HG02642 (cell line): ENCODE measurements at regions not wholly inside any gene's neighbourhood (a gene's known extent, or its start where the extent isn't known, plus 50 kb on each side); places are given as distances from the start of the nearest gene placed in this dataset.
"Not testable (repeated sequence)": the region's sequence is repeated elsewhere in the genome, so short reads cannot be mapped to it uniquely, and the experiment has no call there.

Experiments used
- ATAC-seq: cut with Tn5 transposase; IDR thresholded peaks from one replicate; pipeline ENCODE4 v1.9.1; 2021; ENCODE audit warnings: mild to moderate bottlenecking; ENCODE audit not compliant: unreplicated experiment, poor library complexity

DNA sequence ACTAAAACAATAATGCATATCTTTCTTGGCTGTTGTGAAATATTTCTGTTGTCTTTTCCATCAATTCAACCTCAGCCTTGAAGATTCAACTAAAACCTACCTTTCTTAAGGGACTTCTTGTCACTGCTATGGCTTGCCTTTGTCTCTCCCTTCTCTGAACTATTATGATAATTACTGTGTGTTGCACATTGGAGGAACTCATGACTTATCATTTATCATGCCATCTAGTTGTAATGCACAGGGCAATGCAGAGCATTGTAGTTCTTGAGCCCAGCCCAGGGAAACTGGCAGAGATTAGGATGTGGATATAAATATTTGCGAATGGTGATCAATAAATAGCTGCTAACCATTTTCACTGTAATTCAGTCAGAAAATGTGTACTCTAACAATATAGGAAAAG lies 427.1 kb upstream of the FRG2C start:
- no peak for ATAC-seq

DNA sequence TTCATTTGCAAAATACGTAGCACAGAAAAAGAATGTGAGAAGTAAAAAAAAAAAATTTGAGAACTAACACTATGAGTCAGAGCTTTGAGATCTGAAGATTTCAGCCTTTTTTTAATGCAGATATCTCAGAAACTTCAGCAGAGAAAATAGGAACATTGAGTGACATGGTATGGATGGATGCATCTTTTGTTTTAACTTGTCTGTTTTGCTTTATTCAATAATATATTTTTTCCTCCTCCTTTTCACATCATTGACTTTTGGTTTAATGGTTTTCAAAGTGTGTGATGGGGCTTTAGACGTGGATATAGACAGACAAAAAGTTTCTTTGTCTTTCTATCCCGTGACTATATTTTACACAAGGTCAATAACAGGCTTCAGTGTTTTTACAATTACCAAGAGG lies 426.7 kb upstream of the FRG2C start:
- ATAC-seq: no peak

DNA sequence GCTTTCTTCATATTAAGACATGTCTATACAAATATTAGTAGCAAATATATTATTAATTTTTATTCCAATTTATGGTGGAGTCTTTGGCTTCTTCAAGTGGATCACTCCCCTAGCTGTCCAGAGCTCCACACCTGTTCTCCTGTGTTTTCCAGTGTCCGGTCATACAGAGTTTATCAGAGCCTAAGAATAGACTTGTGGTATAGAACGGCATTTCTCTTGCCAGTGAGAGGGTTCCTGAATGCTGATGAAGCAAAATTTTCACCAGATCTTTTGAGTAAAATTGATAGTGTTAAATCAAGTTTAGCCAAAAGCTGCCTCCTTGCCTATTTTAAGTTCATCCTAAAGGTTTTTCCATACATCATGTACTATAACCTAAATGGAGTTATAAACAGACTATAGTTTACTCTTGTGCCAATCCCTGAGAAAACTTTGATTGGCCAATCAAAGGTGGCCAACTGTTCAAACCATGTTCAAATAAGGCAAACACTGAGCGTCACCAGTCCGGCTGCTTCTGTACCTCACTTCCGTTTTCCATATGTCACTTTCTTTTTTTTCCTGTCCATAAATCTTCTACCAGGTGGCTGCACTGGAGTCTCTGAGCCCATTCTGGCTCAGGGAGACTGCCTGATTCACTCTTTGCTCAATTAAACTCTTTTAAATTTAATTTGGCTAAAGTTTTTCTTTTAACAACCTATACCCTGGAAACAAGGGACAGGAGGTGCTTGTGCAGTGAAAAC lies 422.7 kb upstream of the FRG2C start:
- ATAC-seq: not testable (repeated sequence)

DNA sequence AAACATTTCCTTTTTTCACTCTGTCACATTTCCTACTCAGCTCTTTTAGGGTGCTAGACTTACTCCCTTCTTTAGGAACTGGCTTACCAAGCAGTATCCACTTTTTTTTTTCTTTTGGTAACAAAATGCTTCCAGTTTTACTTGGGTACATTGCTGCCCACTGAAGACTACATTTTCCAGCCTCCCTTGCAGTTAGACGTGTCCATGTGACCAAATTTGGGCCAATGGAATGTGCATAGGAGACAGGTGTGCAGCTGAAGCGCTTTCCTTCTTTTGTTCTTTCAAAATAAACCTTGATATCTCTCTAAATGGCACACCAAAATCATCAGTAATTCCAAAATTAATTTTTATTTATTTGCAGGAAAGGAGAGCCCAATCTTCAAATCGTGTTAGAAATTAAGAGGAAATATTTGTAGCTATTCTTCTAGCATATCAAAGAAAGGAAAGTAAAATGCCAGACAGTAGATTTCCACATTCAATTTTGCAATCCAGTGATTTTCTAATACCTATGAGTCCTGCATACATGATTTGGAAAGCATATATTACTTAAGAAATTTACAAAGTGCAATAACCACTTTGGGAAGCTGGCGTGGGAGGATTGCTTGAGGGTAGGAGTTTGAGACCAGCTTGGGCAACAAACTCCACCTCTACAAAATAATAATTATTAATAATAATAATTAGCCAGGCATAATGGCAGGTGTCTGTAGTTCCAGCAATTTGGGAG lies 422.0 kb upstream of the FRG2C start:
- no peak for ATAC-seq

DNA sequence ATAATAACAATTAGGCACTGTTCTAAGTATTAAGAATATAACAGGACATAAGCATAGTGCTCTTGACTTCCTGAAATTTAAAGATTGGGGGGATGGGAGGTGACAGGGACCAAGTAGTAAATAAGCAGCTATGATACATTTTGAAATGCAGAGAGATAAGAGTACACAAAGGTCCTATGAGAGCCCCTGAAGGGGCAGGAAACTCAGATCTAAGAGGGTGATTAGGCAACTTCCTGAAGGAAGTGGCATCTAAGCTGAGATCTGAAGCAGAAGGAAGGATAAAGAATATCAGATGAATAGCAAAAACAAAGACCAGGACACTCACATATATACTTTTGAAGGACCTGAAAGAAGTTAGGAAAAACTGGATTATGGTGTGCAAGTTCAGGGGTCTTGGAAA lies 415.2 kb upstream of the FRG2C start:
- no peak for ATAC-seq

DNA sequence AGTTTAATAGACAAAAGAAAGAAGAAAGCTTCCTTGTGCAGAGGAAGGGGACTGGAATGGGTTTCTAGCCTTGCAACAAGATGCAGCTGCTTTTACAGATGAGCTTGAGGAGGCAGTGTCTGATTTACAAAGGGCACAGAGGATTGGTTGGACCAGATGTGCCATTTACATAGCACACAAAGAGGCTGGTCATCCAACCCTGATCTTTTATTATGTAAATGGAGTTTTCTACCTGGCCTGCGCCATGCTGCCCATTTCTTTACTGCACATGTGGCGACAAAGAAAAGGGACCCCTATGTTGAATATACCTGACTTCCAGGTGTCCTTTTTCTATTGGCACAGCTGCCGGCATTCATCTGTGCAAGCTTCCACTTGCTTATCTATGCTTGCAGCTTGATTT lies 409.4 kb upstream of the FRG2C start:
- ATAC-seq: no peak

DNA sequence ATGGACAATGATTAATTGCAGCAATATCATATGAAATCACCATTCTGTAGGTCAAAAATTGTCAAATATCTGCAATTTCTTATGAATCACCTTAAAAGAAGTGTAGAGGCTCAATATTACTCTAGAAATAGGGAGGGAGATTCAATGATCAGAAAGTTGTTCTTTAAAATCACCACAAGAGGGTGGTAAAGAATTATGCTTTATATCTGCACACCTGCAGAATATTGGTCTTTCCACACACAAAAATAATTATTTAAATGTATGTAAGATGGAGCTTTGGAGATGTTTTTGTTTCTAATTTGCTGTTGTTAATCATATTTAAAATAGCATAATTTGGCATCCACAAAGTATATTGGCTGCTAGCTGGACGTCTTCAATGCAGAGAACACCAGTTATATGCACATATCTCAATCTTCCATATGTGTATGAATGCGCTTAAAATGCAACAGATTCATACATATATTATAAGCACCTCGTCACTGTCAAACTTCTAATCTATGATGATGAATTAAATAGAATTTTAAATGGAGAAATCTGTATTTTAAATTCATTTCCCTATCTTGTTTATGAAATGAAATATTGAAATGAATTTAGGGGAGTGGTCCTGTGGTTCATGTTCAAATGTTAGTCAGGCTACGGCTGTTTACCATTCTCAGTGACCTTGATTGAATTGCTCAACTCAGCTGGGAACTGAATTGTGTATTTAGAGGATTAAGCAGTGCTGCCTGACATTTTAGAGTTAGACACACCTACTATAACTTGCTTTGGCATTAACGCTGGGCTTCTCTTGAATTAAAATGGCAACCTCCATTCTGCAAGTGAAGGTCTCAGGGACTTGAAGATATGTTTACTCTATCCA lies 405.1 kb upstream of the FRG2C start:
- not testable (repeated sequence) for ATAC-seq

DNA sequence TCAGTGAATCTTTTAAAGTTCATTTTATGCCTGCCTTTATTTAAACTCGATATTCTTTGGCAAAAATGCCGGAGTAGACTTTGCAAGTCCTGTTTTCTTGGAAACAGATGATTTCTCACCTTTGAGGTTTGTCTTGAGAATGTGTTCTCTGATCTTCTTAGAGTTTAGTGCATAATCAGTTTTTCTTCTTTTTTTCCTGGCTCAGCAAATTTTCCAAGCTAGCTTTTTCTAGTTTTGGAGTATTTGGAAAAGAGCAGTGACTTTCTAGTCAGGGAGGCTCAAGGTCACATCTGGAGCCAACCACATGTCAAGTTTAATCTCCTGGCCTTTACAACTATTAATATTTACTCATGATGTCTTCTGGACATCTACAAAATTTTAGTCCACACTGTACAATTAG lies 403.2 kb upstream of the FRG2C start:
- not testable (repeated sequence) for ATAC-seq

DNA sequence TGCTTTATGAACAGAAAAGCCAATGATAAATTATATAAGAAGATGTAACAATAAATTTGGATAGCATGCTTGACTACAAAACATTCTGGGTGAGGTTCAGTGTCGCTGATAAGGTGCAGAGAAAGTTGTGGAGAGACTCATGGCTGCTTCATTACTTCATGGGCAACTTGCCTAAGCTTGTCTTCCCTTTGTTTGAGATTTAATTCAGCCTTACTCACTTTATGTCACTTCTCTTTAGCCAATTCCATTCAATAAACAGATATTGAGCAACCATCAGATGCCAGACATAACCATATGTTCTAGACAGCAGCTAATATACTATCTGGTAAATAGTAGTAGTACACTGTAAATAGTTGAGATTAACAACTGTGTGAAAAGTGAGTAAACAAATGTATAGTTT lies 401.5 kb upstream of the FRG2C start:
- no peak for ATAC-seq

DNA sequence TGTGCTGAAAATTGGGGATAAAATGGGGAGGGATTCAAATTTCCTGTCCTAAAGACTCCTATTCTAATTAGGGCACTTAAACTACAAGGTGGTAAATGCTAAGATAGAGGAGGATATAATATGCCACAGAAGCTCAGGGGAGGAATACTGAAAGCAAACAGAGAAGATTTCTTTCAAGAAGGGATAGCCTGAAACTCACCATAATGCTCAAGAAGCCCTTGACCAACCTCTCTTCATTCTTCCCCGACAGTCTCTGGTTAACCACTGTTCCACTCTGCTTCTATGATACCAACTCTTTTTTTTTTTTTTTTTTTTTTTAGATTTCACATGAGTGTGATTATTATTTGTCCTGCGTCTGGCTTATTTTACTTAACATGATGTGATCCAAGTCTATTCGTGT lies 398.2 kb upstream of the FRG2C start:
- no peak for ATAC-seq

DNA sequence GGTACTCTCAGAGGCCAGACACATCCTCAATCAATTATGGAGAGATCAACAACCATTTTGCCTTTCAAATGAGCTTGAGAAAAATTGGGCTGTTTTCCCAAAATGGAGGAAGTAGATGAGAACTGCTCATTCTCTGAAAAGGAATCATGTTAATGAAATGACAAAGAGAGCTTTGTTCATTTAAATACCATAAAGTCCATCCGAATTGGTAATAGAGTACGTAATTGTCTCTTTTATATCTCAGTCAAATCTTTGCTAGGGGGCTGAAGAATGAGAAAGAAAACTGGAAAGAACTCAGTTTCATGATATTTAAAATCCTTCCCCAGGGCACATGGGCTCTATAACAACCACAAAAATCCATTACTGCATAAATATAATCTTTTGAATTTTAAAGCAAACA lies 395.6 kb upstream of the FRG2C start:
- not testable (repeated sequence) for ATAC-seq

DNA sequence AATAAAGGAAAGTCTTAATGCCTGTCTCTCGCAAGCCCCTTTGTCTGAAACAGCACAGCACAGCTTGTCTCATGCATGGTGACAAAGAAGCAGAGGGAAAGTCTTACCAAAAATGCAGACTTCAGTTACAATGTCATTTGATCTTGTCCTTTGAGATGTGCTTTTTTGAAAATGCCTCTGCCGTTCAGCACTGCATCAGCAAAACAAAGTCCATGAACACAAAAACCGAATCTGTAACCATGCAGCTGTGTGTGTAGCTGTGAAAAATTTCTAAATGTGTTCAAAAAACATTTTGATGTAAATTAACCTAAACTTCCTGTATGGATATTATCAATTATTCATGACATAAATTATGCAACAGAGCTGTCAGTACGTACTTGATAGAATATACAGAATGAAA lies 391.9 kb upstream of the FRG2C start:
- not testable (repeated sequence) for ATAC-seq

DNA sequence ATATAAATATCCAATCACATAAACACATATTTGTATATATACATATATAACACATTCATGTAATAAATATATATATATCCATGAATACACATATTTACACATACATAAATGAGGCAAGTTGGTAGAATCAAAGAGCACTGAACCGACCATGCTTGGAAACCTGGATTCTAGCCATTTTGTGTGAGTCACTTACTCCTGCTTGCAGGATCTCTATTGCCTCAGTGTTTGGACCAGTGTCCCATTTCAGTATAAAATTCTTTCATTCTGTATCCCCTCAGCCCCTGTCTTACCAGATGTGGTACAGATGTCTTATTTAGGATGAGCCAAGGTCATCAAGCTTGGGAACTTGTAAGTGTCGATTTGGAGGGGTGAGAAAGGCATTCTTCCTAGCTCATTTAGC lies 391.4 kb upstream of the FRG2C start:
- ATAC-seq: no peak

DNA sequence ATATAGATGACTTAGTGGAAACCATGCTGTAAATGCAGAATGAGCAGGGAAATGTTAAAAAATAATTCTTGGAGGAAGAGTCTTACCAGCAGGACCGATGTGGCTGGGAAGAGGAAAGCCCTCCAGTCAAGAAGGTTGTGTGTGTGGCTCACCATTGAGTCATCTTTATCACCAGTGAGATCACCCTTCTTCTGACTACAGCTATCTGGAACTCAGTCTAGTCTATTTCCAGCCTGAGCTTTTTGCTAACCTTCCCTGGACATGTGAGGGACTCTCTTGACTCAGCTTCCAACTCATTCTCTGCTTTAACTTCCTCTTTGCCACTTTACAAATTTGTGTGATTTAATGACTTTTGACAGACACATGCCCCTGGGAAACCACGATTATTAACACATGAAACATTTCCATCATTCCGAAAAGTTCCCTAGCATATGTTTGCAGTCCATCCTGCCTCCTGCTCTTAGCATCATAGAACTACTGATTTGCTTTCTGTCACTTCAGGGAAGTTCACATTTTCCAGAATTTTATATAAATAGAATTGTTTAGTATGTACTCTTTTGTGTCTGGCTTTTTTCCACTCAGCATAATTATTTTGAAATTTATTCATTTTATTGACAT lies 378.5 kb upstream of the FRG2C start:
- ATAC-seq: not testable (repeated sequence)

DNA sequence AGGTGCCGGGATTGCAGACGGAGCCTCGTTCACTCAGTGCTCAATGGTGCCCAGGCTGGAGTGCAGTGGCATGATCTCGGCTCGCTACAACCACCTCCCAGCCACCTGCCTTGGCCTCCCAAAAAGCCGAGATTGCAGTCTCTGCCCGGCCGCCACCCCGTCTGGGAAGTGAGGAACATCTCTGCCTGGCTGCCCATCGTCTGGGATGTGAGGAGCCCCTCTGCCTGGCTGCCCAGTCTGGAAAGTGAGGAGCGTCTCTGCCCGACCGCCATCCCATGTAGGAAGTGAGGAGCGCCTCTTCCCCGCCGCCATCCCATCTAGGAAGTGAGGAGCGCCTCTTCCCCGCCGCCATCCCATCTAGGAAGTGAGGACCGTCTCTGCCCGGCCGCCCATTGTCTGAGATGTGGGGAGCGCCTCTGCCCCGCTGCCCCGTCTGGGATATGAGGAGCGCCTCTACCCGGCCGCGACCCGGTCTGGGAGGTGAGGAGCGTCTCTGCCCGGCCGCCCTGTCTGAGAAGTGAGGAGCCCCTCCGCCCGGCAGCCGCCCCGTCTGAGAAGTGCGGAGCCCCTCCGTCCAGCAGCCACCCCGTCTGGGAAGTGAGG lies 375.1 kb upstream of the FRG2C start:
- not testable (repeated sequence) for ATAC-seq

DNA sequence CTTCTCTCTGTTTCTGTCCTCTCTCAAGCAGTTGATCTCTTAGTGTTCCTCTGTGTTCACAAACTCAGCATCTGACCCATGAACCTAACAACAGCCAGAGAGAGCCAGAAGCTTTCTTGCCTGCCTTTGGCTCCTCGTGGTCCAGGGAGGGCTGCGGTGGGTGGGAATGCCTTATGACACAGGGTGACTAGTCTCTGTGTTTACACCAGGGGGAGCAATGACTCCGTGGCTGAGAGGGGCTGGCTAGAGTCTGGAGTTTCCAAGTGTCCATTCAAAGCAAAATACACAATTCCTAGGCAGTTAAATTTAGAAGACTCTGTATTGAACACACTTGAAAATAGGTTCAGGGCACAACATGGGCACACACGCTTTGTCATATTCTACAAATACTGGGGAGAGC lies 370.0 kb upstream of the FRG2C start:
- ATAC-seq: peak; percentile 59

DNA sequence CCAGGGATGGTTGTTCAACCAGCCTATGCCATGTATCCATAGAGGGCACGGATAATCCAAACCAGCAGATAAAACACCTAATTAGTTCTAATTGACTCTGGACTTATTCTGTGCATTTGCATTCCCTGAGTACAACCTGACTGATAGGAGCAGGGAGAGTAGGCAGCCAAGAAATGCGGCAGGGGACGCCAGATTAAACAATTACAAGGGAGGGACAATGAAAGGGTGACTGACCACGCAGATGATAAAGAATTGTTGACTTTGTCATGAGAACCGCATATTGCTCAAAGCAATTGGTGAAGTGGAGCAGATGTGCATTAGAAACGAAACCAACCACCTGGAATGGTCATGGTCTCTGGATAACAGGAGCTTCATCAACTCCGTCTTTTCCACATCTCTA lies 369.1 kb upstream of the FRG2C start:
- no peak for ATAC-seq

DNA sequence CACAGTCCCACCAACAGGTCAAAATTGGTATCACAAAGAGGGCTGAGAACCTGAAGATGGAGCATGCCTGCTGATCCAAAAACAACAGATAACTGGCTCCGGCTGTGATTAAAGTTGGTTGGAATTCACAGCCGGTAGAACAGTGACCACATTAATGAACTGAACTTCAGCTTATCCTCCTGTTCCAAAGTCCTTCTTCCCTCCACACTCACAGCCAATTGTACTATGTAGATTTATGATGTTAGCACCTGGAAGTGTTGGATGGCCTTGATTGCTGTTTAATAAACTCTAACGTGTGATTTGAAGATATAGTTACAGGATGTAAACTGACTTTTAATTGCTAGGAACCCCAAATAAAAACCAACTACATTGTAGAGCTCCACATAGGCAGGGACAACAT lies 367.3 kb upstream of the FRG2C start:
- ATAC-seq: no peak

DNA sequence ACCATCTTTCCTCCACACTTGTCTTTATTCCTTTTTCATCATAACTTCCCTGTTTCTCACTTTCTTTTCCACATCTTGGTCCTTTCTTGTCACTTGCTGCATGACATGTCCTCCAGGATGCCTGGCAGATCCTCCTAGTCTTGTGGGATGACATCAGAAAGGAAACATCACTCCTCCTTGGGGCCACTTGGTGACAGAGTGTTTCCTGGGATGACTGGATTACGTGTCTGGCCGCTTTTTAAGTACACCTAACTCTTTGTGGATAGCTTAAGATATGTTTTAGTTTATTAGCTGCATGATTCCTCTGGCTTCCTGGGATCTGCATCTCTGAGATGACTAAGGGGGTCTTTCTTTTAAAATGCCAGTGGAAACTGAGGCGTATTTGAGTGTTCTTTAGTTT lies 363.5 kb upstream of the FRG2C start:
- no peak for ATAC-seq

DNA sequence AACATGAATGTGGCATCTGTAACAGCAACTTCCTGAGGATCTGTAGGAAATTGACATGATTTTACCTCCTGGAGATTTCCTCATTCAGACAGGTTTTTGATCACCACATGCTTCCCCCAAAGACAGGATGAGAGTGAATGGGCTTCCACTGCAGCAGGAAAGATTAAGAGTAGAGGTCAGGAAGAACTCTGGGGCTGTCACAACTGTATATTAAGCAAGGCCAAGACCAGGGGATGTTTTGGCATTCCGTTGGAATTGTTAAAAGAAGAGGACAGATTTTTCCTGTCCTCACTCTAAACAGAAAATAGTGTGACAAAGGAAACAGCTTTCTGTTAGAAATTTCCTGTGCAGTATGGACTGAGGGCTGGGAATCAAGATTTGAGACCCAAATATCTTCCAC lies 363.1 kb upstream of the FRG2C start:
- ATAC-seq: not testable (repeated sequence)
